ENCODE measurements at regions not wholly inside any gene's neighbourhood (a gene's known extent, or its start where the extent isn't known, plus 50 kb on each side); places are given as distances from the start of the nearest gene placed in this dataset.
A peak's percentile ranks its signal among the peaks of the same experiment; 100 is the strongest.

DNA sequence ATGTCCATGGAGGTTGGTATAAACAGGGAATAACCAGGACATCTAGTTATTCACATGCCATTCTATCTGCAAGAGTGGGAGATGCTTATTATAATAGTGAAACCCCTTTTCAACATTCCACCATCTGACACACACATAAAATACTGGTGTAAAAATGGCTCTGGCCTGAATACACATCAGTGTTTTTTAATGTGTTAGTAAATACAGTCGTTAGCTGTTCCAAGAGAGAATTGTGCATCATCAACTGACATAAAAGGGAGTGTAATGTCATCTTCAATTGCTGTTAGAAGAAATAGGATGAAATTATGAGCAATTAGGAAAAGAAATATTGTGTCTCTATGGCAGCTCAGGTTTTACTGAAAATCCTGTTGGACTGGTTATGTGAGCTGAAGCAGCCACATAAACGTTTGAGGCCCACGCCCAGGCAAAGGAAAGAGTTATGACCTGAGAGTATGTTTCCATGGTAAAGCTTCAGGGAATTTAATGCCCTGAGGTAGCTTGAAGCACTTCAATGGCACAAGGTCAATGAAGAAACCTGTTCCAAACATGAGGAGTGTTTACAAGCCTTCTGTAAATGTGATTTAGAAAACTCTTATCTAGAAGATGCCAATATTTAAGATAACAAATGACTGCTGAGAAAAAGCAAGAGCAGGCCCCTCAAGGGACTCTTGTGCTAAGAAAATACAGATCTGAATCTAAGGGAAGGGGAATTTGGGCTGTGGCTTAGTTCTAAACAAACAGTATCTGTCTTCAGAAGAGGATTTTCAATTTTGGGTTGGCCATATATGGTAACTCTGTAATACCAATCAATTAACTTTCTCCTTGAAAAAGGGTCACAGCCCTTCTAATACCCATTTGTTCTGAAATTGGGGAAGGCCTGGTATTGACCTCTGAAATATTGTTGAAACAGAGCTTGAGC lies 384.3 kb downstream of the SEC16B start:
- no peak for DNase-seq (ENCODE audit: low read depth, low spot score)

DNA sequence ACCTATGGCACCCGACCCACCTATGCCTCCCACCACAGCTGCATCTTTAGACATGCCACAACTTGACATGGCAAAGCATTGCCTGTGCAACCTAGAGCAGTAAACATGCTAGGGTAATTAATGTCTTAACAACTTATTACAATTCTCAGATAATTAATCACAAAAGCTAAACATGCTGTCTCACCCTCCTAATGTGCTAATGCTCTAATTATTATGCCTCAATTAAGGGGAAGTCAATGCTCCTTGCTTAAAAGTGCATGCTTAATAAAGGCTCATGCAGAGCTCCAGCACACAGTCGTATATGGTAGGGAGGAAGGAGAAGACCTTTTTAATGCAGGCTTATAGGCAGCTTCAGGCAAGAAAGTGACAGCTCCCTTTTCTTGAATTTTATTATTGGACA lies 396.0 kb downstream of the SEC16B start:
- no peak for DNase-seq (ENCODE audit: low read depth, low spot score)

DNA sequence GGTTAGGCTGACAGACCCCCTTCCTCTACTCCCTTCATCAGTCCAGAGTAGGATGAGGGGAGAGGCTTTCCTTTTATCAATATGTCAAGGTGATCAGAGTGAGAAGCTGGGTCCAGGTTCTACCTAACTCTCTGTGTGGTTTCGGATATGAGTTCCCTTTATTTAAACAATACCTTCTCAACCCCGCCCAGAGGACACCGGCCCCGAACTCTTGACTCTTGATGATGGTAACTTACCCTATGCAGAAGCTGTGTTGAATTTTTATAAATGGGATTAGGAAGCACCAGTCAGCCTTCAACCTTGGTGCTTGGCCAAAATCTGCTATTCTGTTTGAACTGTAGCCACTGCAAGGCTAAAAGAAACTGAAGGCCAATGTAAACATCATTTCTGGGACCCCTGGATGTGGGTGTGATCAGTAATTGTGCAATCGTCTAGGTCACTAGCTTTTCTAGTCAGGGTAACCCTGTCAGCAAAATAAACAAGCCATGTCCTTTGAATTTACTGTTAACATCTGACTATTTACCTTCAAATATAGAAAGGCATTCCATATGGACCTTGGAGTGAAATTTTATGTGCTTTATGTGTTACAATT lies 398.3 kb downstream of the SEC16B start:
- DNase-seq (ENCODE audit: low read depth, low spot score) = no peak

DNA sequence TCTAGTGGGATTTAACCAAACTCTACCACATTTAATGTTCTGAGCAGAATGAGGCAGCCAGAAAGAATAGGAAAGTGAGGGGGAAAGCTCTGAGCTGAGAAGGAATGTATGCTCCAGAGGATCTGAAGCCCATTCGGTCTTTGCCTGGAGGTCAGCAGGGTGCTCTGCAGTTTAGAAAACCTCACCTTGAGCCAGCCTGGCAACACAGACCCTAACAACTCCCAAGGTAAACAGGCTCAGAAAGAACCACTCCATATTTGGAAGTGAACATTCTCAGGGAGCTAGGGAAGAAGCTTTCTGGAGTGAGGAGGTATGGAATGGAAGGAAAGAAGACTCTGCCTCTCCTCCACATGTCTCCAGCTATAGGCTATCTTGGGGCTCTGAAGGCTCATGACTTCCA lies 398.8 kb downstream of the SEC16B start:
- DNase-seq (ENCODE audit: low read depth, low spot score) = peak; percentile 3

DNA sequence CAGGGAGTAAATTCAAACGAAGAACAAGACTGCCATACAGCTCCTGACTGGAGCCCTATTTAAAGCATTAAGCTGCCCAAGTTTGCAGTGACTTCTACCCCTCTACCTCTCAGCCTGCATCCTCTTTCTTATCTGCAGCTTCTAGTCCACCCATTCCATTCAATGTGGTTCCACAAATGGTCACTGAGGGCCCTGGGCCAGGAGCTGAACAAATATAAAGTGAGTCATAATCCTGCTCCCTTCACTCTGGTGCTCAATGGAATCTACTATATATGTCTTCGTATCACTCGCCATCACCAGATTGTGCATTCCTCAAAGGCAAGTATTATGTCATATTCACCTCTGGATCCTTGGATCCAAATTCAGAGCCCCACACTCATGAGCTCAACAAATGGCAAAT lies 398.7 kb downstream of the BRINP2 start:
- no peak for DNase-seq (ENCODE audit: low read depth, low spot score)

DNA sequence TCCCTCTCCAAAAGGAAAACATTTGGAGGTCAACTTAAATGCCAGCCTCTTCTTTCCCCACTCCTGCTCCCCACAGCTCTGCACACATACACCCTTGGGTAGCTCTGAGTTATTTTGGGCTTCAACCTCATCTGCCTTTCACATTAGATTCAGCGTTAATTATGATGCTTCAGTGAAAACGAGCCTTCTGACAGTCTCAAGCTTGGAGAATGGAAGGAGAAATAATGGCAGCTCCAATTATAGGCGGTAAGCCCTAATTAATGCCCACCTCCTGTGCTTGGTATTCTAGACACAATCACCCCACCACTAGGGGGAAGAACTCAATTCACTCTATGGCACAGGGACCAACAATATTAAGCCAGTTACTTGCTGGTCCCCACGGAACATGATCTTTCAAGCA lies 397.9 kb downstream of the BRINP2 start:
- DNase-seq (ENCODE audit: low read depth, low spot score) = no peak

DNA sequence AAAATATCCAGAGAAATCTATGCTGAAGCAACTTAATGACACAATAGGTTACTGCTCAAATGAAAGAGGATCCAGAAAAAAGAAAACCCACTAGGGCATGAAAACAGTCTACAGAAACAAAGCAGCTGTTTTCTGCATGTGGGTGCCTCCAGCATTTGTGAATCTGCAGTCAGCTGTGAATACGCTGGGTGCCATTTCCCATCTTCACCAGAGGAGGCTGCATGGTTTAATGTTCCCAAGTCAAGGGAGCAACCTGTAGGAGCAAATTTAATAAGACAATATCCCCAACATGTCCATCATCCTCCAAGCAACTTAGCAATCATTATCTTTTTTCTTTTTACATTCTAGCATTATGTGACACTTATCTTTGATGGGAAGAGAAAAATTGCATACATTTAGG lies 396.6 kb downstream of the BRINP2 start:
- DNase-seq (ENCODE audit: low read depth, low spot score) = no peak

DNA sequence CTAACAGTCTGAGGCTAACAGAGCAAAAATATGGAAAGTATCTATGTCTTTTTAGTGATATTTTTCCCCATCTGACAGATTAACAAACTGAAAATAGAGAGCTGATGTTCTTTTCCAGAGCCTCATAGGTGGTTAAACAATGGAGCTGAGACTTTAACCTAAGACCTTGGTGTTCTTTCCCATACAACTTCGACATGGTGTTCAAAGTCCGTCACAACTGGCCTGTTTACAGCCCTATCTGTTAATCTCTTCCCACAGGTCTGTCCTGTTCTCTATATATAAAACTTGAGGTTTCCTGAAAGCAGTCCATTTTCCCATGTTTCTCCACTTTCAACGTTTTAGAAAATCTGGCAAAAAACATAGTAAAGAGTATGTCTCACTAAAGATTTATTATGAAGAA lies 395.7 kb downstream of the BRINP2 start:
- DNase-seq (ENCODE audit: low read depth, low spot score) = no peak

DNA sequence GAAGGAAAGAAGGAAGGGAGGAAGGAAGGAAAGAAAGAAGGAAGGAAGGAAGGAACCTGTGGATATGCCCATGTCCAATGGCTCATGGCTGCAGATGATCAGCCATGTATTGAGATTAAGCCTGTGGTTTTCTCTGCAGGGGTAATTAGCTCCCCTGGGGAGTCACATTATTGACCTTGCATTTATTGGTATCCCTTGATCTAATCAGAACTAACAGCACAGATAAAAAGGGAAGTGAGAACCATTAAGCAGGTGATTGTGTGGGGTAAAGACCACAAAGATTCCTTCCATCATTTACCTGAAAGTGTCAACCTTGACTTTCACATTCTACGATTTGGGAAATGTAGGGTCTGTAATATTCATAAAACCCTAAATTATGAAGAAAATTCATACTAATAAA lies 390.7 kb downstream of the BRINP2 start:
- DNase-seq (ENCODE audit: low read depth, low spot score) = no peak

DNA sequence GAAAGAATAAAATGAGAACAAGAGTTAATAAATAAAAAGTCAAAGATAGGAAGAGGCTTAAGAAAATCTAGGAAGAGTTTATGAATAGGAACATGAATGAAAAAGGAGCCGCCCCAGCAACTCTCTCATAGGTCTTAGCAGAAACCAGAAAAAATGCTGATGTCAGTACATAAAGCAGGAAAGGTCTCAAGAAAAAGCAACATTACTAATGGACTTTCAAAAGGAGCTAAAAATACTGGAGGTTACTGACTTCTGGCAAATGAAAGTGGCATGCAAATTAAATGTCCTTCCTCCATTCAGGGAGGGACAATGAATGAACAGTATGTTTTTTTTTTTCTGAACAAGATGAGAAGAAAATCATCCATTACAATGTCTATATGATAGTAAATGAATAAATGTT lies 387.6 kb downstream of the BRINP2 start:
- DNase-seq (ENCODE audit: low read depth, low spot score) = no peak

DNA sequence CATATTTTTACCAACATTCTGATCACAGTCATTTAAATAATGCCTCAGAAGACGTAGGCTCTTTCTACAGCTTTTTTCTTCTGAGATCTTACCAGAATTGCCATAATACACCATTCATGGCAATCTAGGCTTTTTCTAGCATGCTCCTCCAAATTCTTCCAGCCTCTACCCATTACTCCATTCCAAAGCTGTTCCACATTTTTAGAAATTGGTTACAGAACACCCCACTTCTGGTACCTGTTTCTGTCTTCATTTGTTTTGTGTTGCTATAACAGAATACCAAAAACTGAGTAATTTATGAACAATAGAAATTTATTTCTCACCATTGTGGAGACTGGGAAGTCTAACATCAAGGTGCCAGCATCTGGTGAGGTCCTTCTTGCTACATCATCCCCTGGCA lies 385.4 kb downstream of the BRINP2 start:
- no peak for DNase-seq (ENCODE audit: low read depth, low spot score)

DNA sequence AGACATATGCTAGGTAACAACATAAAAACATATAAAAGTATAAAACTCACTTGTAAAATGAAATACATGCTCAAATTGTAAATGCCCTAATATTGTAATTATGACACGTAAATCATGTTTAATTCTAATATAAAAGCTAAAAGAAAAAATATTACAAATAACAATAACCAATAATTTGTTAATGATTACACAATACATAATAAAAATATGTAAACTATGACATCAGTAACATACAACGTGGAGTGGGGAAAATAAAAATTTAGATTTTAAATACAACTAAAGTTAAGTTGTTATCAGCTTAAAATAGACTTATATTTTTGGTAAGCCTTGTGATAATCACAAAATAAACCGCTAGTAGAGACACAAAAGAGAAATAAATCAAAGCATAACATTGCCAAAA lies 376.4 kb downstream of the BRINP2 start:
- no peak for DNase-seq (ENCODE audit: low read depth, low spot score)

DNA sequence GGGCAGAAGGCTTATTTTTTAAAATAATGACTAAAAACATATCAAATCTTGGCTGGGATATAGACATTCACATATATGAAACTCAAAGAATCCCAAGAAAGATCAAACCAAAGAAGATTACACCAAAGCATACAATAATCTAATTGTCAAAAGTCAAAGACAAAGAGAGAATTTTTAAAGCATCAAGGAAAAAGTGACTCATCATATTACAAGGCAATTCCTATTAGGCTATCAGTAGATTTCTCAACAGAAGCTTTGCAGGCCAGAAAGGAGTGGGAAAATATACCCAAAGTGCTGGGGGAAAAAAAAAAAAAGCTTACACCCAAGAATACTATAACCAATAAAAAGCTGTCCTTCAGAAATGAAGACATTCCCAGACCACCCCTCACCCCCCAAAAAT lies 375.6 kb downstream of the BRINP2 start:
- DNase-seq (ENCODE audit: low read depth, low spot score) = no peak

DNA sequence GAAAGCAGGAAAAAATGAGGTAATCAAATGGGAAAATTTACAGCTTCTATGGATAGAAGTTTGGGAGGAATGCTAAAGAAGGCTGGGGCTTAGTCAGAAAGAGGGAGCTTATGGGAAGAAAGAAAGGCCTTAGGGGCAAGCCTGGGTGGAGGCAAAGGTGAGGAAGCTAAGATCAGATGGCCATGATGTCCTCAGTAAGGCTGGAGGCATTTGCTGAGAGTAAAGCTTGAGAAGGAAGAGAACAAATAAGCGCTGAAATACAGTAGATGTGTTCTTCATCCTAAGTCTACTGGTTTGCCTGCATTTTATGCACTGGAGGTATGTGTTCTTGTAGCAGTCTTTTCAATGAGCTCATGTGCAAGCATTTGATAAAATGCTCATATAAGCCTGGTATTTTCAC lies 355.4 kb downstream of the BRINP2 start:
- DNase-seq (ENCODE audit: low read depth, low spot score) = no peak

DNA sequence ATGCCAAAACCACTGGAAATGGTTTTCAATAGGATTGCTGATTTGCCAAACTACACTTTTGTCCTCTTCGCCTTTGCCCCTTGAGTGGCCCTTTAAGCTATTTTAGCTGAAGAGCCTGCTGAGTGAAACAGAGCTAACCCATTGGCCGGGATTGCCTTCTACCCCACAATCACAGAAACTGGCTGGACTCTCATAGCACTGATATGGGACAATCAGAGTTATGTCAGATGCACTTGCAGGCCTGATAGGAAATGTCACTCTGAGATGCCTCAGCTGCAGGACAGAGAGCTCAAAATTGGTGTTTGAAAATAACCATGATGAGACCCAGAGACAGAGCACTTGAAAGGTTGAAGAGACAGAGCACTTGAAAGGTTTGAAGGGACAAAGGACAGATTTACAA lies 354.4 kb downstream of the BRINP2 start:
- no peak for DNase-seq (ENCODE audit: low read depth, low spot score)

DNA sequence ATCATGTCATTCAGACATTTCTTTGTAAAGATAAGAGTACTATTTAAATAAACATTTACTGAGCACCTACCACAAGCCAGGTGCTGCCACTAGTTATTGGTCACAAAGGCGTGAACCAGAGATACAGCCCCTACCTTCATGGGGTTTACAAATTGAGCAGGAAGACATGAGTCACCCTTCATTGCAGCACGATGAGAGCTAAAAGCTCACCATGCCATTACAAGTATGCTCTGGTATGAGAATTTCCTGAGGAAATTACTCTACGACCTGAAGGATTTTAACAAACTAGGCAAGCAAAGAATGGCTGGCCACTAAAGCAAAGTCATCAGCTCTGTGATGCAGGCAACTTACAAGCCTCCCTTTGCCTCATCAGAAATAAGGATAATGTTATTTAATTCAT lies 346.8 kb downstream of the BRINP2 start:
- no peak for DNase-seq (ENCODE audit: low read depth, low spot score)

DNA sequence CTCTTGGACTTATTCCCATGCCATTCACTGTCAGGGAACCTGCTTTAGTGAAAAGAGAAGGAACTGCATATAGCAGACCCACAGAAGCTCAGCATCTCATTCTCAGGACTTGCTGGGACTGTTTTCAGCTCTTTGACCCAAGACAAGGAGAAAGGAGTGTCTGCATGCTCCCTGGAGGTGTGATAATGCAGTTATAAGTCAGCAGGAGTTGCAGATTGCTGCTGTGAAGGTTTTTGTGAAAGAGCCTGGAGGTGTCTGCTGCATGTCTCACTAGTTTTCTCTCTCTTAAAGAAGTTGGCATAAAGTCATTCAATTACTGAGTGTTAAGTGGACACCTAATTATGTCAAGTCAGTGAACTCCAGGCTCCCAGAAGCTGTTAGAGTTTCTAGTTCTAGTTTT lies 343.4 kb downstream of the BRINP2 start:
- no peak for DNase-seq (ENCODE audit: low read depth, low spot score)

DNA sequence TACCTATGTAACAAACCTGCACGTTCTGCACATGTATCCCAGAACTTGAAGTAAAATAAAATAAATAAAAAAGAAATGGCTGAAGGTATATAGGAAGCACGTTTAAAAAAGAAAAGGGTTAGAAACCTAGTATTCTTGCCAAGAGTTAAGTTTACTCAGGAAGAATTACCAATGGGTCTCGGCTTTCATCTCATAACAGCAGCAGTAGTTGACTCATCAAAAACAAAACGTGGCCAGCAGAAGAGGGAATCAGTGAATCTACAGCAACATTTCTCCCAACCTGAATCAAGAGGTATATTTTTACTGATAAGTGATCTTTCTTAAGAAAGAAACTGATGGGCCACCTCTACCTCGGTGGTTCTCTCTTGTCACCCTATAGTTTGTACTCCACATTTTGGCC lies 340.3 kb downstream of the BRINP2 start:
- DNase-seq (ENCODE audit: low read depth, low spot score) = no peak

DNA sequence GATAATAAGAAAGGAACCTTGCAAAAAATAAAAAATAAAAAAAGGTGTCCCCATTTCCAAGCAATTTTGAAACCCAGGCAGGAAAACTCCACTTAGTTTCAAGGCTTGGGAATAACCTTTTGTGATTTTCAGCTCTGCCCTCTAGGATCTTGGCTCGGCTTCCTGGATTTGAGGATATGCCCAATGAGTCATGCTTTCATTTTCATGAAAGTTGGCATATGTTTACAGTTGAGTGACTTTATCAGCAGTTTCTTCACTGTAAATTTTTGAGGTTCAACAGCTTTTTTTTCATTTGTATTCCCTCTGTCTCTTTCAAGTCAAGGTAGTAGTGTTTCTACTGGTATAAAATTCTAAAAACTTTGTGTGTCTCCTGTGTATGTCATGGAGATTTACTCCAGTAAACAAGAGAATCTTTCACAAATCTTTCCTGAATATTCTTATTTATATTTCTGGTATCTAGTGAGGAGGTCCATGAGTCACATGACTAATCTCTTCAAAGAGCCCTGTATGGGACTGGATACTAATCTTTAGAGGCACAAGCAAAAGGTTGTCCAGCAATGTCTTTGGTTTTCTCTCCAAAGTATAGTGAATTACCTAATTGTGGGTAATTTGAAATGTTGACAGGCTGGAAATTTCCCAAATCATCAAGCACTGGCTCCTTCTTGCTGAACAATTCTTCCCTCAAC lies 335.3 kb downstream of the BRINP2 start:
- no peak for DNase-seq (ENCODE audit: low read depth, low spot score)

DNA sequence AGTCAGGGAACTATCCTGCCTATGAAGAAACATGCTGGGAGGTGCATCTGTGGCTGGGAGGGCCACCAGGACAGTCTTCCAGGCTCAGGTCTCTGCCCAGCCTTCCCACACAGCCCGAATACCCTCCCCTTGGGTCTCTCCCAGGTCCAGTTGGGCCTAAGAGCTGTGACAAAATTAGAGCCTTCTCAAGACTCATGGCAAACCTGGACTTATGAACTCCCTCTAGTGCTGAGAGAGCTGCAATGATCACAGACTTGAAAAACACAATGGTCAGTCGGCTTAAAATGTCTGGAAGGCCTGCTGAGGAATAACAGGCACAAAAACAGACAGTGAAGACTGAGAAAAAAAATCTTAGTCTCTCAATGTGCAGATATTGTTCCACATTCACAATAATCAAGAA lies 325.1 kb downstream of the BRINP2 start:
- DNase-seq (ENCODE audit: low read depth, low spot score) = no peak

DNA sequence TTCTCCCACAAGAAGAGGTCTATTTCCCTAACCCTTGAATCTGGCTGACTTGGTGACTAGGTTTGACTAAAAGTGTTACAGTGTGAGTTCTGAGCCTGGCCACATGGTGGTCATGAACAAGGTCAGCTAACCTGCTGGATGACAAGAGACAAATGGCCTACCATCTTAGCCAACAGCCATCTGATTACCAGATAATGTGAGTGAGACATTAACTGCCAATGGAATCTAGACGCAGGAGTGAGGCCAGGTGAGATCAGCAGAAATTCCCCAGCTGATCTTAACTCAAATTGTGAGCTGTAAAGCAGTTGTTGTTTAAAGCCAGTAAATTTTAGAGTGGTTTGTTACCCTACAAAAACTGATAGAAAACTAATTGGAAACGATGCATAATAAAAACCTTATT lies 320.0 kb downstream of the BRINP2 start:
- DNase-seq (ENCODE audit: low read depth, low spot score) = no peak

DNA sequence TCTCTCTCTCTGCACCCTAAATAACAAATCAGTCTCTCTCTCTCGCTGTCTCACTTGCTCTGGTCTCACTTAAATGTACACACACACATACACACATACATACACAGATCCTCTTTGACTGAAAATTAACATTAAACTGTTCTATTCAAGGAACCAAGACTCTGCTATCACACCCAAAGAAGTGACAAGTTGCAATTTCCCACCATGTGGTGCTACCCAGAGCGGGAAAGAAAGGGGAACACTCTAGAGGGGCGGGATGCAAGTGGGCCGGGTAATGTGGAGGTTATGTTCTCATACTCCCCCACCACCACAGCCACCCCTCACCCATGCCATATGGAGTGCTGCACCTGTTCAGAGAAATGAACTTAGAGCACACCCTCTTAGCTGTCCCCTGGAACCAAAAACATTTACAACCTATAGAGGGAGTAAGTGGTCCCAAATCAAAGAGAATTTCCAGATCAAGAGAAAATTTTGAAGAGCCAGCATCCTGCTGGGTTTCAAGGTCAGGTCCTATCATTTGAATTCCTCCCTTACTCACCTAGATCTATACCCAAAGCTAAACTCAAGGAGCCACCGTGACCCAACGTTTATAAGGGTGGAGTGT lies 319.4 kb downstream of the BRINP2 start:
- DNase-seq (ENCODE audit: low read depth, low spot score) = no peak

Measured in ELF-1 (cell line).